ENCODE measurements at regions not wholly inside any gene's neighbourhood (a gene's known extent, or its start where the extent isn't known, plus 50 kb on each side); places are given as distances from the start of the nearest gene placed in this dataset.

GRCh38 chr5:17819783-17820182 lies 185.5 kb downstream of the TAF11L14 start:
- TF ChIP-seq CTCF (IDR thresholded peaks at IDR 0.05; ENCODE audit: borderline replicate concordance, extremely low read depth, low read length, poor library complexity, severe bottlenecking) (no peak), EZH2 (IDR thresholded peaks at IDR 0.05; ENCODE audit: borderline replicate concordance, low read depth, low read length, severe bottlenecking) (no peak)

Measured in DND-41 (cell line).